OCI-LY7 (cell line): ENCODE measurements at regions not wholly inside any gene's neighbourhood (a gene's known extent, or its start where the extent isn't known, plus 50 kb on each side); places are given as distances from the start of the nearest gene placed in this dataset.

Source experiments
- BruUV-seq: library from RNA; stranded (reverse); fragments of 400-500 nt; replicated peaks from 2 replicates; lab custom pipeline; 2021; lab: Mats Ljungman, UMichigan
- CTCF ChIA-PET: fragments of 300-600 bp; sonication (Branson Sonifier 250); formaldehyde crosslinking; loops from one replicate; lab custom pipeline; 2022; ENCODE audit warnings: antibody characterized with exemption; ENCODE audit not compliant: unreplicated experiment; lab: Charles Lee
- POLR2A ChIA-PET: fragments of 300-600 bp; sonication (Branson Sonifier 250); formaldehyde crosslinking; loops from one replicate; lab custom pipeline; 2022; ENCODE audit warnings: antibody characterized with exemption; lab: Charles Lee
- DNase-seq: peaks from one replicate; pipeline ENCODE4 v3.0.0-alpha.2; 2015; ENCODE audit warnings: low spot score
- H2AFZ ChIP-seq: fragments of 200-600 bp; sonication (generic), shearing (Covaris generic); 2 replicates; pipeline ENCODE4 v1.6.1; 2014; ENCODE audit warnings: mild to moderate bottlenecking, antibody characterized with exemption, low read length, moderate library complexity
- H3K27ac ChIP-seq: fragments of 200-600 bp; sonication (generic); 2 replicates; pipeline ENCODE4 v1.5.1; 2014; ENCODE audit warnings: mixed run types, low read depth, mild to moderate bottlenecking, moderate library complexity, low read length, inconsistent platforms; ENCODE audit not compliant: poor library complexity, severe bottlenecking
- H3K36me3 ChIP-seq: fragments of 200-600 bp; sonication (generic); 2 replicates; pipeline ENCODE4 v1.6.1; 2014; ENCODE audit warnings: mild to moderate bottlenecking, antibody characterized with exemption, low read length, moderate library complexity, mixed read lengths; ENCODE audit not compliant: insufficient read depth
- H3K4me1 ChIP-seq: fragments of 200-600 bp; sonication (generic); 2 replicates; pipeline ENCODE4 v1.5.1; 2014; ENCODE audit warnings: mild to moderate bottlenecking, low read length; ENCODE audit not compliant: insufficient read depth, poor library complexity, severe bottlenecking
- H3K4me2 ChIP-seq: fragments of 200-600 bp; sonication (generic); 2 replicates; pipeline ENCODE4 v1.6.1; 2014; ENCODE audit warnings: mild to moderate bottlenecking, low read length
- H3K4me3 ChIP-seq: fragments of 200-600 bp; sonication (generic); 2 replicates; pipeline ENCODE4 v1.5.1; 2014; ENCODE audit warnings: mild to moderate bottlenecking, low read depth, low read length; ENCODE audit not compliant: poor library complexity, severe bottlenecking
- H3K79me2 ChIP-seq: fragments of 200-600 bp; sonication (generic); 2 replicates; pipeline ENCODE4 v1.6.1; 2016; ENCODE audit warnings: low read depth, mild to moderate bottlenecking, low read length, moderate library complexity, mixed read lengths; ENCODE audit not compliant: insufficient read depth
- H3K9me2 ChIP-seq: fragments of 200-600 bp; sonication (generic); 2 replicates; pipeline ENCODE4 v1.6.1; 2016; ENCODE audit warnings: mild to moderate bottlenecking, low read length, mixed read lengths; ENCODE audit not compliant: insufficient read depth
- H3K9me3 ChIP-seq: fragments of 200-600 bp; sonication (generic); 2 replicates; pipeline ENCODE4 v1.6.1; 2014; ENCODE audit warnings: mild to moderate bottlenecking, mixed run types, low read length, mixed read lengths
- H4K20me1 ChIP-seq: fragments of 200-600 bp; sonication (generic); 2 replicates; pipeline ENCODE4 v1.6.1; 2014; ENCODE audit warnings: mild to moderate bottlenecking, antibody characterized with exemption, low read length, moderate library complexity, mixed read lengths; ENCODE audit not compliant: insufficient read depth
- EZH2phosphoT487 ChIP-seq: fragments of 200-600 bp; sonication (generic); IDR thresholded peaks from 2 replicates; pipeline ENCODE4 v1.6.1; 2018; ENCODE audit warnings: low read depth, borderline replicate concordance, mild to moderate bottlenecking, mixed run types, antibody characterized with exemption, low read length, moderate library complexity, mixed read lengths
- intact Hi-C: fragments of 100-400 bp; cut with micrococcal nuclease; formaldehyde crosslinking; loops from one replicate; pipeline ENCODE4 v1.10.0; 2022; ENCODE audit not compliant: unreplicated experiment
- TF ChIP-seq, protein P1 (sequence below): fragments of 200-600 bp; sonication (generic); conservative IDR thresholded peaks from 2 replicates; pipeline ENCODE4 v1.5.1; 2014; ENCODE audit warnings: mild to moderate bottlenecking, antibody characterized with exemption, low read length, moderate library complexity, mixed read lengths

DNA sequence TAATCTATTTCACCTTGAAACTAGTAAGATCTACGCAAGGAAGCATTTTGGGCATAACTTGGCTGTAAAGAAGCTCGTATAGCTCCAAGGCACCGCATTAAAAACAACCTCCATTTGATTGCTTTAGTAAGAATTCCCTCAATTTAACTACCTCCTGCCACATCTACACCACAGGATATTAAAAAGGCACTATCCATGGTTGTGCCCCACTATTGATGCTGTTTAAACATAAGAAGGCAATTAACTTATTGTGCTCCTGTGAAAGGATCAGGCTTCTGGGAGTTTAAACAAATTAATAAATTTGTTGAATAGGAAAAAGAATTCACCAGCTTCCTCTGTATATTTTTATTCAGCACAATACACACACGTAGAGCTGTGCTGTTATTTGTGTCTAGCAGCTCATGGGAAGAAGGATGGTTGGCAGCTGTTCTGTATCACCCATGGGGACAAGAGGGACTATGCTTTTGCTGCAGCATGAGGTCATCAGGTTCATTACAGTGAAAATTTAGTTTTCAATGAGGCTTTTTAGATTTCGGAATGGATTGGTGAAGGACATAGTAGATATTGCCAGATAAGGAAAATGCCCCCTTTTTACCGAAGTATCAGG lies 513.3 kb downstream of the HAO1 start:
- TF ChIP-seq EZH2phosphoT487 = no peak
- TF ChIP-seq, protein P1, sequence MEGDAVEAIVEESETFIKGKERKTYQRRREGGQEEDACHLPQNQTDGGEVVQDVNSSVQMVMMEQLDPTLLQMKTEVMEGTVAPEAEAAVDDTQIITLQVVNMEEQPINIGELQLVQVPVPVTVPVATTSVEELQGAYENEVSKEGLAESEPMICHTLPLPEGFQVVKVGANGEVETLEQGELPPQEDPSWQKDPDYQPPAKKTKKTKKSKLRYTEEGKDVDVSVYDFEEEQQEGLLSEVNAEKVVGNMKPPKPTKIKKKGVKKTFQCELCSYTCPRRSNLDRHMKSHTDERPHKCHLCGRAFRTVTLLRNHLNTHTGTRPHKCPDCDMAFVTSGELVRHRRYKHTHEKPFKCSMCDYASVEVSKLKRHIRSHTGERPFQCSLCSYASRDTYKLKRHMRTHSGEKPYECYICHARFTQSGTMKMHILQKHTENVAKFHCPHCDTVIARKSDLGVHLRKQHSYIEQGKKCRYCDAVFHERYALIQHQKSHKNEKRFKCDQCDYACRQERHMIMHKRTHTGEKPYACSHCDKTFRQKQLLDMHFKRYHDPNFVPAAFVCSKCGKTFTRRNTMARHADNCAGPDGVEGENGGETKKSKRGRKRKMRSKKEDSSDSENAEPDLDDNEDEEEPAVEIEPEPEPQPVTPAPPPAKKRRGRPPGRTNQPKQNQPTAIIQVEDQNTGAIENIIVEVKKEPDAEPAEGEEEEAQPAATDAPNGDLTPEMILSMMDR = no peak
- H4K20me1 ChIP-seq = no peaks in the 10 kb centered on the region
- ChIA-PET POLR2A (interaction anchor here (0.7 to 1.3 kb wide), 3 partner anchors 9 to 417 kb away, joined by 3 to 5 read pairs (median 4); no protein-coding TSS in a partner anchor), CTCF (no interaction called here)
- H3K79me2 ChIP-seq = no peaks in the 10 kb centered on the region
- H3K27ac ChIP-seq = no peak overlapping the region
- no peak overlapping the region; the same call in 1 of the 2 replicates for H2AFZ ChIP-seq
- no peaks in the 10 kb centered on the region for H3K9me3 ChIP-seq
- no peaks in the 10 kb centered on the region for H3K9me2 ChIP-seq
- DNase-seq = no peak
- no peak overlapping the region for H3K4me2 ChIP-seq
- no peaks in the 10 kb centered on the region for H3K36me3 ChIP-seq
- no peak overlapping the region for H3K4me3 ChIP-seq
- intact Hi-C loops = no loop called here
- no peaks in the 10 kb centered on the region for H3K4me1 ChIP-seq
- no TSS peak for BruUV-seq

DNA sequence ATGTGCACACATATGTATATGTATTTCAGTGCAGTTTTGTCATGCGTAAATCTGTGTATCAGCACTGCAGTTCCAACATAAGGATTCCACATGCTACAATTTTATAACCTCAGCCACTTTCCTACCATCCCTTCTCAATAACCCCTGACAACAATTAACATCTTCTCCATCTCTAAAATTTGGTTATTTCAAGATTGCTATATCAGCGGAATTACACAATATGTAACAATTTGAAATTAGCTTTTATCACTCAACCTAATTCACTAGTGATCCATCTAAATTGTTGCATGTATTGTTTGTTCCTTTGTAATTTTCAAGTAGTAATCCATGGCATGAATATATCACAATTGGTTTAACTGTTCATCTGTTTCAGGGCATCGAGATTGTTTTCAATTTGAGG lies 511.3 kb downstream of the HAO1 start:
- intact Hi-C loops = no loop called here
- Histone ChIP-seq H4K20me1 (no peaks in the 10 kb centered on the region), H3K4me1 (no peaks in the 10 kb centered on the region), H3K36me3 (no peaks in the 10 kb centered on the region), H3K4me2 (no peak overlapping the region), H3K9me2 (no peaks in the 10 kb centered on the region), H3K79me2 (no peaks in the 10 kb centered on the region), H3K27ac (no peak overlapping the region), H2AFZ (no peak overlapping the region), H3K4me3 (no peak overlapping the region), H3K9me3 (no peaks in the 10 kb centered on the region)
- CTCF ChIA-PET = no interaction called here
- POLR2A ChIA-PET = interaction anchor here (0.9 kb wide), 1 partner anchor 27 kb away, joined by 3 read pairs; no protein-coding TSS in a partner anchor
- BruUV-seq = no TSS peak
- no peak for DNase-seq
- TF ChIP-seq, protein P1 = no peak
- TF ChIP-seq EZH2phosphoT487 = no peak

DNA sequence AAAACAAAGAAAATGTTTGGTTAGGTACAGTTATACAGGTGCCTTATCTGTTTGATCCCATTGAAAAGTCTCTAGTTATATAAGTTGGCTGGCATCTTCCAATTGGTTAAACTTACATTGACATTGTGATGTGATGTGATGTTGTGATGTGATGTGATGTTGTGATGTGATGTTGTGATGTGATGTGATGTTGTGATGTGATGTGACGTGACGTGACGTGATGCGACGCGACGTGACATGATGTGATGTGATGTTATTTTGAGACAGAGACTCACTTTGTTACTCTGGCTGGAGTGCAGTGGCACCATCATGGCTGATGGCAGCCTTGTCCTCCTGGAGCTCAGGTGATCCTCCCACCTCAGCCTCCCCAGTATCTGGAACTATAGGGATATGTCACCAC lies 507.6 kb downstream of the HAO1 start:
- no peak for DNase-seq
- Histone ChIP-seq H3K27ac (no peak overlapping the region), H3K4me2 (no peak overlapping the region), H2AFZ (no peak overlapping the region), H3K4me1 (no peaks in the 10 kb centered on the region), H3K79me2 (no peaks in the 10 kb centered on the region), H3K9me3 (no peaks in the 10 kb centered on the region), H4K20me1 (no peaks in the 10 kb centered on the region), H3K4me3 (no peak overlapping the region), H3K9me2 (no peaks in the 10 kb centered on the region), H3K36me3 (no peaks in the 10 kb centered on the region)
- intact Hi-C loops = no loop called here
- POLR2A ChIA-PET = no interaction called here
- BruUV-seq = no TSS peak
- CTCF ChIA-PET = no interaction called here
- TF ChIP-seq, protein P1 = no peak
- no peak for TF ChIP-seq EZH2phosphoT487
